GM21367 (cell line): ENCODE measurements at regions not wholly inside any gene's neighbourhood (a gene's known extent, or its start where the extent isn't known, plus 50 kb on each side); places are given as distances from the start of the nearest gene placed in this dataset.

ENCODE experiments used
- ATAC-seq: cut with Tn5 transposase; IDR thresholded peaks from one replicate; pipeline ENCODE4 v1.9.1; 2021; ENCODE audit not compliant: unreplicated experiment

DNA sequence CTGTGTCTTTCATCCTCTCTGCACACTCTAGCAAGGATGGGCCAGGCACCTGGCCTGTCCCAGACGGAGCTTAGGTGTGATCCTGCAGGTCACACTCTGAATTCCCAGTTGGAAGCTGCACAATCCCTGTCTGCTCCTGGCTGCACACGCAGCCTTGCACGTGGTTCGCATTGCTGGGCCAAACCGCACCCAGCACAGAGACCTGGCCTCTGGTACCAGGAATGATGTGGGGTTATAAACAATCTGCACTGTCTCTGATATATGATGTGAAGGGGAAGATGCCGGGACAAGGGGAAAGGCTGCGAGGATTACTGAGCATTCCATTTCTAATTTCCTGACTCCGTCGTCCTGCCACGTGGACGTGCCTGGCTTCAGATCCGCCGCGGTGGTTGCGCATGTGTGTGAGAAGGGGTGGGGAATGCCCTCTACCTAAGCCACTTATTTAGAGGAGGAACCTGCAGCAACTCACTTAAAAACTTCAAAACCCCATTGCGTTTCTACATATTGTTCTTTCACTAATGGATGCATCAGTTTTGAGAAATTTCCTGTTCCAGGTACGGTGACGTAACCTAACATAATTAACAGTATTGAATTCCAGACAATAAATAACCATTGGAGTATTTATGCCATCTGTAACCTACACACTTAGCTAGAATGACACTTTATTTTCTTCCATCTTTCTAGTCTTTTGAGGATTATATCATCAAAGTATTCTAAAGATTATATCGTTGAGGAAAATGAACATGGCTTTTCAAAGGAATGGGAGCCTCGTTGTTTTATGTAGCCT is 559.7 kb upstream of the MGMT start:
- ATAC-seq: no peak

DNA sequence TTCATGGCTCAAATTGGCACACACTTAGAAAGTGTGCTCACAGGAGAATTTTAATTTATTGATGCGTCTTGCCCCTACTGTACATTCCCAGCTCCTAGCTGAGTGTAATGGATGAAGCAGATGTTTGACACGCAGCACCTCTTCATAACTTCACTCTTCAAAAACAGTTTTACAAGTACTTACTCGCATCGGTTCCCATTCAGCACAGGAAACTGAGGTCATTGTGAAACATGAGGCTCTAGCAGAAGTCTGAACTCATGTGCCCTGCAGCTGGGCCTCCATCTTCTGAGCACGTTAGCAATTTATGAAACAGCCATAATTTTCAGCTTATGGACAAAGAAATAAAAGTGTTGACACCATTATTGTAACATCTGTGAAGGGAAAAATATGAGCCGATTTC is 558.9 kb upstream of the MGMT start:
- no peak for ATAC-seq

DNA sequence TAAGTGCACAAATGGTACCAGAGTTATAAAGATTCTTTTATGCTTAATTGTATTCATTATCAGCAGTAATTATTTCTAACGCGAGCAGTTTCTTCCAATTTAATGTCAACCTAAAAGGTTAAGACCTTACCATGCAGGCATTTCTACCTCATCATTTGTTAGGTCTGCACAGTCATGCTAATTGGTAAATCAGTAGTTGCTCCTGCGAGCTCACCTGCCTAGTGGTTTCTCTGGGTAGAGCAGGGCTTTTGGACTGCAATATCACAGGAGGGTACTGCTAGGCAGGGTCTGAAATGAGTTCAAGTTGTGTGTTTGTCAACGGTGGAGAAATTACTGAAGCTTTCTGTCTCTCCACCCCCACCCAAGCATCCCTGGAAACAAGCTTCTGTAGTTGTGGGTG is 558.5 kb upstream of the MGMT start:
- ATAC-seq: no peak

DNA sequence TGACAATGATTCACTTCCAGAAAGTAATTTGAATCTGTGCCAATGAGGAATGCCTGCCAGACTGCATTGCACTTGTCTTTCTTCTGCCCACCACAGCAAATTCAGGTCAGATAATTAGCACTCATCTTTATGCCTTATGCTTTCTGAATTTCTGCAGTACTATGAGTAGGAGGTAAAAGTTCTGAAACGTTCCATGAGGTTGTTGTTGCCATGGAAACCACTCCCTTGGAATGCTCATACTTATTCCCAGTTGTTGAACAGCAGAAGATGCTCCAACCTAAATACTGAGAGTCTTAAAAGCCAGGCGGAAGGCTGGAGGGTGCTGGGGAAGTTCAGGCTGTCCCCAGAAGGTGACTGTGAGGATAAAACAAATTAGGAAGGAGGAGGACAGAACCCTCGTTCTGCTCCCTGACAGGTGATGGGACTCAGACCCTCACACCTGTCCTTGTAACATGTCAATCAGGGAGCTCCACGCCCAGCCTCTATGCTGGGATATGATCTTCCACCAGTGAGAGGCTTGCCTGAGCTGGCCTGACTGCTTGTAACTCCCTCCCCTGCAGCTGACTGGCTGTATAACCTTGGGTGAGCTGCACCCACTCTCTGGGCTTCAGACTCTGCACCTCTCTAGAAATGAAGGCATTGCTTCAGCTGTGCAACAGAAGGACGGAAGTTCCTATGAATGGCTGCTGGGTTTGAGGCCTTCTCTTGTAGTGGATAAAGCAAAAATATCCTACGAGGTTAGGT is 554.3 kb upstream of the MGMT start:
- no peak for ATAC-seq

DNA sequence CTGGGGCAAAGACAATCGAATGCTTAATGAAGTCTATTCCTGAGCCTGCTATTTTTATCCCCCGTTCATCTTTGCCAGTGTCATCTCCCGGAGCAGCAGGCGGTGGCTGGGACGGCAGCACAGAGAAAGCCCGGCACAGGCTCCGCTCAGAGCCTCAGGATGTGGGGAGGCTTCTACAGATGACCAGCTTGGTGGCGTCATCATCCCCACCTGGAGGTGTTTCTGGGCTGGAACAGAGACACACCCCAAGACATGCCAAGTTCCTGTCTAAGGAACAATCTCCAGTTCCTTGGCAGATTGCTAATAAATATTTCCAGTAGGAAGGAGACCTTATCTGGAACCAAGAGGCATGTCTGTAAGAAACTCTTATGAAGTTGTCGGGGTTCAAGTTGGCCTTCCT is 552.4 kb upstream of the MGMT start:
- ATAC-seq: no peak

GRCh38 chr10:128915630-128916029 is 551.4 kb upstream of the MGMT start:
- no peak for ATAC-seq

DNA sequence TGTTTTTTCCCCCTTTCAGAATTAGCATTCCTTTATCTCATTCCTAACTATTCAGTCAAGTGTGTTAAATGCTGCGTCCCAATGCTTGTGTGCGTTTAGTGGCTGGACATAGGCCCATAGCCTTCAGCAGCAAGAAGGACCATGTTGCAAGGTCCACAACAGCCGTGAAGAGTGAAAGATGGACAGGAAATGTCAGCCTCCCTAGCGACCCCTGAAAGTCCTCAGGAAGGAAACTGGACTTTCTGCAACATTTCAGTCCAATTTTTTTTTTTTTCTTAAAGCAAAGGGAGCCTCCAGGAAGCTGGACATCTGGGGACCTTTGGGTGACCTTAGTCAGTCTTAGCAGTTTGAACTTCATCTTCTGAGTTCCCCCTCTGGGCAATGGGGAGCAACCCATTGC is 550.7 kb upstream of the MGMT start:
- ATAC-seq: no peak

- ATAC-seq: no peak
These were observed 545.5 kb upstream of the MGMT start for GRCh38 chr10:128921389-128922022.

DNA sequence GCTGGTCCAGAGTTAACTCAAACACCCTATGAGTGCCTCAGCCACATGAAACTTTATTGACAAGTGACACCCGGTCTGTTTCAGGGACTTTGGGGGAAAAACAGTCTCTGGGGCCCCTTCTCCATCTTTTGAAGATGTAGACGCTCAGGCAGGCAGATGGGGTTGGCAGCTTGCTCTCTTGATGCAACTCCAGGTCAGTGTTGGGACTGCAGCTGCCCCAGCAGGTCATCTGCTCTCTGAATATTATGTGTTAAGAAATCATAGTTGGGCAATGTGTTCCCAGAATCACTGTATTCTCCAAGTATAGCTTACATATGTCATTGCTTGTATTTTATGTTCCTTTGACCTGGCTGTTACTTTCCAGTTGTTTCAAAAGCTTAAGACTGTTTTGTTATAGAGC is 544.9 kb upstream of the MGMT start:
- no peak for ATAC-seq

- ATAC-seq: no peak
These were observed 544.3 kb upstream of the MGMT start for GRCh38 chr10:128922619-128923196.

DNA sequence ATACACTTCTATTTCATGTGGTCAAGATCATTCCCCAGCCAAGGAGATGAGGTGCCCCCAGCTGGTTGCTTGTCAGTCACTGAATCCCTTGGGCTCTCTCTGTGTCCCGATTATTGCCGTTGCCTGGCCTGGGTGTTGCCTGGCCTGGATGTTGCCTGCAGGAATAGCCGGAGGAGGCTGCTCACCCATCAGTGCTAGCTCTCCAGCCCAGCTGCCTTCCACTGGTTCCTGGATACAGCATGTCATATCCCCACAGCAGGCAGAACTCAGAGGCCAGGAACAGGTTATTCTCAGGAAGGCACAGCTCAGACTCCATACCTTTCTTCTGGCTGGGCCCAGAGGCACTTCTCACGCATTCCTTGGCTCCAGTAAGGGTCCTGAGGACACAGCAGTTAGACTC is 542.1 kb upstream of the MGMT start:
- no peak for ATAC-seq

DNA sequence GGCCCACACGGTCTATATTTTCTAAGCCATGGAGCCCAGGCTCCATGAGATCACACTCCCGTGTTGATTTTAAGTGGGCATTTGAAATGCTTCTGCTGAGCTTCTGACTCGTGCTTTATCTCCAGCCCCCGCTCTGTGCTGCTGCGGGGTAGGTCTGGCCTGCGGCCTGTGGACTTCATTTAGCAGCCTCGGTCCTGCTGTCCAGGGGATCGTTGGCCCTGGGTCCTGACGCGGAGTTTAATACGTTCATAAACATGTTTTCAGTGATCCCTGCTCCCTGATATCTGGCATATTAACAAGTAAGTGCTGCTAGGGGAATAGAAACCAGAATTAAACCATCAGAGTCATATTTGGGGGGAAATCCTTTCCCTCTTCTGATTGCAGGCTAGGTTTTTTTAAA is 540.3 kb upstream of the MGMT start:
- no peak for ATAC-seq

- no peak for ATAC-seq
These were observed 539.4 kb upstream of the MGMT start for GRCh38 chr10:128927497-128928161.

DNA sequence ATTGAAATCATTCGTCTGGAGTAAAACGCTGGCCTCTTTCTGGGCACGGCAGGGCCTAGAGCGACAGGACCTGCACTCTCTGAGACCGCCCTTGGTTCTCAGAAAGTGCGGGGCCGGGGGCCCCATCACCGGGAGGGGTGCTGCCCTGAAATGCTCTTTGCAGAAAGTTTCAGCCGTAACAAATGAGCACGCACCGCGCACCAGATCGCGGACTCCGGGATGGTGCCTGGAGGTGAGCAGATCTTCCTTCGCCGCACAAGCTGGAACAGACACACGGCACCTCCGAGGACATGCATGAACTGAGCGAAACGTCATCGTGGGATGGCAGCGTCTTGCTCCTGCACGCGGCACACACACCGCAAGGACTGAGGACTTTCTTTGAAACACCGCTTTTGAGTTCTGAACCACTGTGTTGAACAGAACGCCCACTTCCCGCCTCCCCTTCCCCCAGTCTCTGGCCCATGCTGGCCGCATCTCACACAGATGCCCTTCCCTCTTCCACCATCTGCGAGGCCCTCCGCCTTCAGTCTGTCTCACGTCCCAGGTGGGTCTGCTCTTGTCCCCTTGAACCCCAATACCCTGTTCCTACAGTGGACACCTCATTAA is 538.7 kb upstream of the MGMT start:
- ATAC-seq: no peak

GRCh38 chr10:128929131-128929530 is 537.9 kb upstream of the MGMT start:
- ATAC-seq: no peak

- ATAC-seq: no peak
These were observed 537.3 kb upstream of the MGMT start for GRCh38 chr10:128929767-128930166.

DNA sequence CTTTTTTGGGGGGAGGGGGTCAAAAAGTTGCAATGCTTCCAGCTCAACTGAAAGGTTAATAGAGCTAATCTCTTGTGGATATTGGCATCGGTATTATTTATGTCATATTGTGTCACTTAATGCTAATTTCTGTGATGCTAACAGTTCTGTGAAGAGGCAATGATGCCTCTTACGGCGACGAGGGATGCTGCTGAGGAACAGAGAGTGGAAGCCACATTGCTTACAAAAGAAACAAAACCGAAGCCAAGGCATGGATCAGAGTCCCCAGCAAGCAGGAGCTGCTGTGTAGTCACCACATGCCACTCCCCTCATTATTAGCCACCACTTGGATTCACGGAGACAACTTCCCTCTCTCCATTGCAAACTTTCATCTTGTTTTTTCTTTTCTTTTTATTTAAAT is 536.5 kb upstream of the MGMT start:
- no peak for ATAC-seq

GRCh38 chr10:128932071-128932820 is 534.8 kb upstream of the MGMT start:
- ATAC-seq: no peak

DNA sequence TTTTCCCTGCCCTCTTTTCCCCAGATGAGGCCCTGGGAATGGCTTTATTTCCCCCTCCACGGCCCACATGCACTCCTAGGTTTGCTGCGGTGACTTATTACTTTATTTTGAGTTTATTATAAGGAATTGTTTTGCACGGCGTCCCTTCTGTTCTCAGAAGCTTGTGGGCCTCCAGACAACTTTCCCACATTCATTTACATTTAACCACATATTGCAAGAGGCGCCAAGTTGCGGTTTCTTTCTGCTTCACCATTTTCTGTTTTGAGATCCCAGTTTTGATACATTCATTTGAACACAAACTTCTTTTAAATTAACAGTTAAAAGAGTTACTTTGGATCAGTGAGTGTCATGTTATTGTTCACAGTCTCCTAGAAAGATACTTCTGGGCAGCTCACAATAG is 532.5 kb upstream of the MGMT start:
- ATAC-seq: no peak

- no peak for ATAC-seq
These were observed 530.6 kb upstream of the MGMT start for GRCh38 chr10:128936392-128936791.
